ENCODE measurements at regions not wholly inside any gene's neighbourhood (a gene's known extent, or its start where the extent isn't known, plus 50 kb on each side); places are given as distances from the start of the nearest gene placed in this dataset.
"Not testable (repeated sequence)": the region's sequence is repeated elsewhere in the genome, so short reads cannot be mapped to it uniquely, and the experiment has no call there.

DNA sequence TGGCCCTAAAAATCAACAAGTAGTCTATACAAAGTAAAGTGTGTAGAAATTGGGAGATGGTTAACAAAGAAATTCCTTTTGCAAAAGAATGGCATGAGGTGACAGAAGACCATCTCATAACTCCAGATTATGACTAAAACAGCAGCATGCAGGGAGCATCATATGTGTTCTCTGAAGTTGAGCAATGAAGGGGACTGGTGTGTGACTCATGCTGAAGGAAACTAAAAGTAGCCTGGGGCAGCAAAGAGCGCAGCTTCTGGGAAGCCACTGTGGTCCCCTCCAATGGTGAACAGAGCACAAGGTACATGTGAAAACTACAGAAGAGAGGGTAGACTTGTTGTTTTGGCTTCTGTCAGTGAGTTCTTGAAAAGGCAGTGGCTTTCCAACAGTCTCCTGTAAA lies 133.4 kb downstream of the MACC1 start:
- H3K27ac ChIP-seq (ENCODE audit: low read depth, low read length) = no peak overlapping the region
- H3K4me1 ChIP-seq (ENCODE audit: control insufficient read depth in 5 of 5, insufficient read depth in 5 of 5, low read length in 5 of 5) = no peaks in the 10 kb centered on the region
- H3K36me3 ChIP-seq (ENCODE audit: control insufficient read depth in 5 of 5, insufficient read depth in 5 of 5, low read length in 5 of 5) = no peaks in the 10 kb centered on the region
- no peak overlapping the region for H3K4me3 ChIP-seq (ENCODE audit: low read depth in 1 of 5, low read length in 5 of 5)
- no peak overlapping the region for H3K9ac ChIP-seq (ENCODE audit: low read length in 5 of 5)
- H3K27me3 ChIP-seq (ENCODE audit: control insufficient read depth in 5 of 5, insufficient read depth in 4 of 5, low read length in 5 of 5) = no peaks in the 10 kb centered on the region
- H3K9me3 ChIP-seq (ENCODE audit: control insufficient read depth in 5 of 5, low read length in 5 of 5) = no peaks in the 10 kb centered on the region

DNA sequence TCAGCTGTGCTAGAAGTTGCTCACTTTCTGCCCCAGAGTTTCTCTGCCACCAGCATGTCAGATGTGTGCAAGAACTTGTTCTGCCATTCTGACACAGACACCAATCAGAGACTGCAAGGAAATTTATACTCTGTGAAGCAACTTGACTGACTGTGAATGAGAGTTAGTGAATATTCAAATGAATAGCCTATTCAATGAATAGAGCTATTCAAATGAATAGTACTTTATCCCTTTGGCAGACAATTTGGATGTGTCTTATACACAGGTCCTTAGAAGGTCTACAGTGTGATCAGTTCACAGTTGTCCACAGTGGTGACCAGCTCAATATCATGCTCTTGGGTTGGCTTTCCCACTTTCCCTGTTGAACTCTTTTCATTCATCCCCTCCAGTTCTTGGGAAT lies 138.1 kb downstream of the MACC1 start:
- Histone ChIP-seq H3K27ac (ENCODE audit: low read depth, low read length) (no peak overlapping the region), H3K36me3 (ENCODE audit: control insufficient read depth in 5 of 5, insufficient read depth in 5 of 5, low read length in 5 of 5) (no peaks in the 10 kb centered on the region), H3K4me1 (ENCODE audit: control insufficient read depth in 5 of 5, insufficient read depth in 5 of 5, low read length in 5 of 5) (peaks cover 0 to 8% (median 0%) of the 10 kb centered on the region in 5 donors), H3K4me3 (ENCODE audit: low read depth in 1 of 5, low read length in 5 of 5) (no peak overlapping the region), H3K9ac (ENCODE audit: low read length in 5 of 5) (no peak overlapping the region), H3K27me3 (ENCODE audit: control insufficient read depth in 5 of 5, insufficient read depth in 4 of 5, low read length in 5 of 5) (no peaks in the 10 kb centered on the region), H3K9me3 (ENCODE audit: control insufficient read depth in 5 of 5, low read length in 5 of 5) (no peaks in the 10 kb centered on the region)

DNA sequence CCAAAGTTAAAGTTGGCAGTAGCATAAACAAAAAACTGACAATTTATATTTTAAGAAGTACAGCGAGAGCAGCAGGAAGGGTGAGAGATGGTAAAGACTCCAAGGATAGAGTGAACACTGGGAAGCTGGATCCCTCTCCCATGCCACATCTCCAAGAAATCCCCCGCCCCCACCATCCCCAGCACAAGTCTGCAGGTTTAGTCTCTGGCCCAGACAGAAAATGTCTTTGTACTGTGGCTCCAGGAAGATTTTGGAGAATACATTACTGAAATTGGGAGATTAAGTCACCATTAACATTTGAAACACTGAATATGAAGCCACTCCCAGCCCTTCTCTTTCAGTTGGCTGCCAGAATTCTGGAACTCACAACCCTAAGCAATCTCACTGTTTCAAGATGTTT lies 140.3 kb downstream of the MACC1 start:
- H3K36me3 ChIP-seq (ENCODE audit: control insufficient read depth in 5 of 5, insufficient read depth in 5 of 5, low read length in 5 of 5) = no peaks in the 10 kb centered on the region
- no peak overlapping the region for H3K27ac ChIP-seq (ENCODE audit: low read depth, low read length)
- no peaks in the 10 kb centered on the region for H3K9me3 ChIP-seq (ENCODE audit: control insufficient read depth in 5 of 5, low read length in 5 of 5)
- no peak overlapping the region for H3K4me3 ChIP-seq (ENCODE audit: low read depth in 1 of 5, low read length in 5 of 5)
- H3K9ac ChIP-seq (ENCODE audit: low read length in 5 of 5) = no peak overlapping the region
- H3K4me1 ChIP-seq (ENCODE audit: control insufficient read depth in 5 of 5, insufficient read depth in 5 of 5, low read length in 5 of 5) = peaks cover 0 to 8% (median 0%) of the 10 kb centered on the region in 5 donors
- H3K27me3 ChIP-seq (ENCODE audit: control insufficient read depth in 5 of 5, insufficient read depth in 4 of 5, low read length in 5 of 5) = no peaks in the 10 kb centered on the region

DNA sequence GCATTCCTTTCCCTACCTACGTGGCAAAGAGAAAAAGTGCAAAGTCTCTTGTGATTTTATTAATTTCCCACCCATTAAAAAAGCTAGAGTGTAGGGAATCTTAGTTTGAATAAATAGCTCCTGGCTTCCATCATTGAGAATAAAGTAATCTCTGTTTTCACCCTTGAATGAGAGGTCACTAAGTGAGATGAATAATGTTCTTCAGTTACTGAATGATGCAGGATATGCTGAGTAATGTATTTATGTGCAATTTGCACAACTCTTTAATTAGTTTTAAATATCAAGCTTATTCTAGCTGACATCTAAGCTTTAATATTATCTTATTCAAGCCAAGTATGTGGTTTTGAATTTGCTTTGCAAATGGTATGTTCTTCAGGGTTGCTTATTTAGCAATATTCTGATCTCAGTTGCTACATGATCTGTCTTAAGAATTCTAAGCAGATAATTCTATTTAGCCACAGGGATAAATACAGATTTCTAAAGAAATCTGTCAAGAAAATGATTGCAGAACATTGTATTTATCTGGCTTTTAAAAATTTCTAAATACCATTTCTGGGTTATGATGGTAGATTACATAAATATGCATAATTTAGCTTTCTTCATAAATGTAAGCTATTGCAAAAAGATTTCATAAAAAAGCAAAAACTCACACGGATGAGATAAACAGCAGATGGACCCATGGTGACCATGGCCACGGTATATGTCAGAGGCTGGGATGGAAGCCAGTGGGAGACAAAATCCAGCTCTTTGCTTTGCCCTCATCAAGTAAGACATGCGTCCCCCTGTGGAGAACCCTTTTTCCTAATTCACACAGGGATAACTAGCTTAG lies 141.0 kb downstream of the MACC1 start:
- Histone ChIP-seq H3K27me3 (ENCODE audit: control insufficient read depth in 5 of 5, insufficient read depth in 4 of 5, low read length in 5 of 5) (no peaks in the 10 kb centered on the region), H3K27ac (ENCODE audit: low read depth, low read length) (no peak overlapping the region), H3K9me3 (ENCODE audit: control insufficient read depth in 5 of 5, low read length in 5 of 5) (no peaks in the 10 kb centered on the region), H3K9ac (ENCODE audit: low read length in 5 of 5) (no peak overlapping the region), H3K4me1 (ENCODE audit: control insufficient read depth in 5 of 5, insufficient read depth in 5 of 5, low read length in 5 of 5) (peaks cover 0 to 8% (median 0%) of the 10 kb centered on the region in 5 donors), H3K4me3 (ENCODE audit: low read depth in 1 of 5, low read length in 5 of 5) (no peak overlapping the region), H3K36me3 (ENCODE audit: control insufficient read depth in 5 of 5, insufficient read depth in 5 of 5, low read length in 5 of 5) (no peaks in the 10 kb centered on the region)

DNA sequence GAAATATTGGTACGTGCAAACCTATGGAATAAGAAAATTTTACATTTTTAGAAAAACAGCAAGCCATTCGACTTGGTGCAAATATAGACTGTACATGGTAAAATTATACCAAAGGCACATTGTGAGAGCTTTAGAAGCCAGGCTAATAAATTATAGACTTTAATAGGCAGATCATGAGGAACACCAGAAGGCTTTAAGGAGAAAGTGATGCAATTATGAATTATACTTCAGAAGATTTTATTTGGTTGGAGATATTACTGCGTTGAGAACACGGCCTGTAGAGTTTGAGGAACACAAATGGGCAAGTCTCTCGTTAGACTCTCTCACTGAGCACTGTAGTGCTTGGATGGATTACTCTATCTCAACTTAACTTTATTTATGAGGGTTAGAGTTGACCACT lies 141.7 kb downstream of the MACC1 start:
- H3K4me3 ChIP-seq (ENCODE audit: low read depth in 1 of 5, low read length in 5 of 5) = no peak overlapping the region
- no peak overlapping the region for H3K27ac ChIP-seq (ENCODE audit: low read depth, low read length)
- no peak overlapping the region for H3K9ac ChIP-seq (ENCODE audit: low read length in 5 of 5)
- no peaks in the 10 kb centered on the region for H3K27me3 ChIP-seq (ENCODE audit: control insufficient read depth in 5 of 5, insufficient read depth in 4 of 5, low read length in 5 of 5)
- H3K4me1 ChIP-seq (ENCODE audit: control insufficient read depth in 5 of 5, insufficient read depth in 5 of 5, low read length in 5 of 5) = peaks cover 0 to 8% (median 0%) of the 10 kb centered on the region in 5 donors
- no peaks in the 10 kb centered on the region for H3K9me3 ChIP-seq (ENCODE audit: control insufficient read depth in 5 of 5, low read length in 5 of 5)
- H3K36me3 ChIP-seq (ENCODE audit: control insufficient read depth in 5 of 5, insufficient read depth in 5 of 5, low read length in 5 of 5) = no peaks in the 10 kb centered on the region

DNA sequence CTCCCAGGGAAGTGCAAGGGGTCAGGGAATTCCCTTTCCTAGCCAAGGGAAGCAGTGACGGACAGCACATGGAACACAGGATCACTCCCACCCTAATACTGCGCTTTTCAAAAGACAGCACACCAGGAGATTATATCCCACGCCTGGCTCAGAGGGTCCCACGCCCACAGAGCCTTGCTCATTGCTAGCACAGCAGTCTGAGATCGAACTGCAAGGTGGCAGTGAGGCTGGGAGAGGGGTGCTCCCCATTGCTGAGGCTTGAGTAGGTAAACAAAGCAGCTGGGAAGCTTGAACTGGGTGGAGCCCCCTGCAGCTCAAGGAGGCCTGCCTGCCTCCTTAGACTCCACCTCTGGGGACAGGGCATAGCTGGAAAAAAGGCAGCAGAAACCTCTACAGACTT lies 149.2 kb downstream of the MACC1 start:
- not testable (repeated sequence) for H3K27ac ChIP-seq (ENCODE audit: low read depth, low read length); H3K4me3 ChIP-seq (ENCODE audit: low read depth in 1 of 5, low read length in 5 of 5); H3K4me1 ChIP-seq (ENCODE audit: control insufficient read depth in 5 of 5, insufficient read depth in 5 of 5, low read length in 5 of 5); H3K9ac ChIP-seq (ENCODE audit: low read length in 5 of 5); H3K9me3 ChIP-seq (ENCODE audit: control insufficient read depth in 5 of 5, low read length in 5 of 5); H3K27me3 ChIP-seq (ENCODE audit: control insufficient read depth in 5 of 5, insufficient read depth in 4 of 5, low read length in 5 of 5); H3K36me3 ChIP-seq (ENCODE audit: control insufficient read depth in 5 of 5, insufficient read depth in 5 of 5, low read length in 5 of 5)

DNA sequence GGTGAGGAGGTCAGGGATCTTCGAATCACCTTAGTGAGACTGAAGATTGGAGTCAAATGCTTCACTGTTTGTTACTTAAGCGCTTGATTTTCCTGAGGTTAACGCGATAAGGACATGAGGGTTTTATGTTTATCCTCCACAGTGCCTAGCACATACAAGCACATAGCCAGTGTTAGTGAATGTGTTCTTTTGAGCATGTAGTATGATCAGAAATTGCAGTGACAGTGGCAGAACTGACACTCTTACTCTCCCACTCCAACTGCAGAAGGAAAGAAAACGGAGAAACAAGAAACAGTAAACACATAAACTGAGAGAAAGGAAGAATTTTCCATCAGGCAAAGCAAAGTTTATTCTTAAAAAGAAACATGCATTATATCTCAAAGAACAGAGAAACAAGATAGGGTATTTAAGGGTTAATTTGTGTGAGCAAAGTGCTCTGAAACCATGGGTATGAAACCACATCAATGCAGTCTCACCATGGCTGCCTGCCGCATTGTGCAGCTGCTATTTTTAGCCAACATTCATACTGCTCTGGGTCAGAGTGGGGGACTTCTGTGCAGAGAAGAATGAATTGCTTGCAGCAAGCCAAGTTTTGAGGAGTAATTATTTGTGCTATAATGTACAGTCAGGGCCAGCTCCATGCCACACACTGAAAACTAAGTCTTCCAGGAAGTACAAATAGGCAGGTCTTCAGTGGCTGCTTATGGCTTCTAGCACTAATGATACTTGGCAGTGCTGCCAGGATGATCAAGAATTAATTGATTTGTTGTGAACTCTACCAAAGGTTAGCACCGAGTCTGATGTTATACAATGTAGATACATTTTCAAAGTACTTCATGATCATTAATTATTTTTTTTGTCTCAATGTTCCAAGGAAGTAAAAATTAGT lies 152.0 kb downstream of the MACC1 start:
- H3K27ac ChIP-seq (ENCODE audit: low read depth, low read length) = no peak overlapping the region

DNA sequence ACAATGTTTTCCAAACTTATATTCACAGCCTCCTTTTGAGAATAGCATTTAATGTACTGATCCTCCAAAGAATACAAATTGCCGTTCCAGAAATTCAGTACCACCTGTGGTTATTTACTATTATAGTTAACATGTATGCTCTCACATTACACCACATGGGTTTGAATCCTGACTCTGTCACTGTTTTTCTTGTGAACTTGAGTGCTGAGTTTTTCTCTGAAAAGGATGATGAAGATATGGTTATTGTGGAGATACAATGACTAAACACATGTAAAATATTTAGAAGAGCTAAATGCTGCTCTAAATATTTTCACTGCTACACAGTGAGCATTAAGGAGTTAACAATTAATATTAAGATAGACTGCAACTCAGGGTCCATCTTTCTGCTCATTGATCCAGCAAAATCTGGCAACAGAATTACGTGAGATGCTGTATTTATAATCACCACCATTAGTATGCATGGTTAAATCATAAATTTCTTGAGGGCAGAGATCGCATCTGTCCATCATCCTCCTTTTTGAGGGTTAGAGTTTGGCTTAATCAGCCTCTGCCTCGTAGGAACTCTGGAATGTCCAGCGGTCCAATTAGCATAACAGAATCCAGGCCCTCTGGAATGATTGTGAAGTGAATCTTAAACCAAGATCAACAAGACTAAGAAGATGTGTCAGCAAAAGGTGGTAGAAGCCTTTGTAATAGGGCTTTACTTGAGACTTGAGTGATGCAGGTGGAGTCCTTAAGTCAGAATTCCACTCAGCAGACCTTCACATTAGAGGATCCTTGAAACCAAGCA lies 152.8 kb downstream of the MACC1 start:
- Histone ChIP-seq H3K4me3 (ENCODE audit: low read depth in 1 of 5, low read length in 5 of 5) (no peak overlapping the region), H3K27me3 (ENCODE audit: control insufficient read depth in 5 of 5, insufficient read depth in 4 of 5, low read length in 5 of 5) (no peaks in the 10 kb centered on the region), H3K27ac (ENCODE audit: low read depth, low read length) (no peak overlapping the region), H3K4me1 (ENCODE audit: control insufficient read depth in 5 of 5, insufficient read depth in 5 of 5, low read length in 5 of 5) (peaks cover 0 to 6% (median 0%) of the 10 kb centered on the region in 5 donors), H3K36me3 (ENCODE audit: control insufficient read depth in 5 of 5, insufficient read depth in 5 of 5, low read length in 5 of 5) (no peaks in the 10 kb centered on the region), H3K9ac (ENCODE audit: low read length in 5 of 5) (no peak overlapping the region), H3K9me3 (ENCODE audit: control insufficient read depth in 5 of 5, low read length in 5 of 5) (peaks cover 0 to 6% (median 0%) of the 10 kb centered on the region in 5 donors)

More for the DNA sequence above, 152.0 kb downstream of the MACC1 start:
- H3K27me3 ChIP-seq (ENCODE audit: control insufficient read depth in 5 of 5, insufficient read depth in 4 of 5, low read length in 5 of 5) = no peaks in the 10 kb centered on the region
- H3K9me3 ChIP-seq (ENCODE audit: control insufficient read depth in 5 of 5, low read length in 5 of 5) = peaks cover 0 to 6% (median 0%) of the 10 kb centered on the region in 5 donors
- peaks cover 0 to 6% (median 0%) of the 10 kb centered on the region in 5 donors for H3K4me1 ChIP-seq (ENCODE audit: control insufficient read depth in 5 of 5, insufficient read depth in 5 of 5, low read length in 5 of 5)
- no peak overlapping the region for H3K9ac ChIP-seq (ENCODE audit: low read length in 5 of 5)
- H3K36me3 ChIP-seq (ENCODE audit: control insufficient read depth in 5 of 5, insufficient read depth in 5 of 5, low read length in 5 of 5) = no peaks in the 10 kb centered on the region
- H3K4me3 ChIP-seq (ENCODE audit: low read depth in 1 of 5, low read length in 5 of 5) = no peak overlapping the region

DNA sequence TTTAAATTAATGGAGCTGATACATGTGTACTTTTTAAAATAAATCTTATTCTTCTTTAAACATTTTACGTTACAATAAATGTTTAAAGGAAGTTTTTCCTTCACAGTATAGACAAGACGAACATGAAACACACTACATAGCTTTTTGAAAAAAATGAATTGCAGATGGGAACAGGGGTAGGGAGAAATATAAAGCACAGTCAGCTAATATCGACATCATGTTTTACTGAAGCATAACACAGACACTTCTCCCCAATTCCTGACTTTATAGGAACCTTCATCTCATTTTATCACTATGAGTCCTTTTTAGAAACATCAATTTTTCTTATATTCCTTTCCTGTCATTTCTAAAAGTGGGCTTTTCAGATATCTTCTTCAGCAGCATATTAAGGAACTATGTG lies 153.5 kb downstream of the MACC1 start:
- H3K27me3 ChIP-seq (ENCODE audit: control insufficient read depth in 5 of 5, insufficient read depth in 4 of 5, low read length in 5 of 5) = no peaks in the 10 kb centered on the region
- no peak overlapping the region for H3K27ac ChIP-seq (ENCODE audit: low read depth, low read length)
- H3K4me3 ChIP-seq (ENCODE audit: low read depth in 1 of 5, low read length in 5 of 5) = no peak overlapping the region
- H3K9ac ChIP-seq (ENCODE audit: low read length in 5 of 5) = no peak overlapping the region
- H3K36me3 ChIP-seq (ENCODE audit: control insufficient read depth in 5 of 5, insufficient read depth in 5 of 5, low read length in 5 of 5) = no peaks in the 10 kb centered on the region
- H3K4me1 ChIP-seq (ENCODE audit: control insufficient read depth in 5 of 5, insufficient read depth in 5 of 5, low read length in 5 of 5) = peaks cover 0 to 6% (median 0%) of the 10 kb centered on the region in 5 donors
- H3K9me3 ChIP-seq (ENCODE audit: control insufficient read depth in 5 of 5, low read length in 5 of 5) = peaks cover 0 to 6% (median 0%) of the 10 kb centered on the region in 5 donors
